ENCODE measurements at regions not wholly inside any gene's neighbourhood (a gene's known extent, or its start where the extent isn't known, plus 50 kb on each side); places are given as distances from the start of the nearest gene placed in this dataset.
A peak's percentile ranks its signal among the peaks of the same experiment; 100 is the strongest.

DNA sequence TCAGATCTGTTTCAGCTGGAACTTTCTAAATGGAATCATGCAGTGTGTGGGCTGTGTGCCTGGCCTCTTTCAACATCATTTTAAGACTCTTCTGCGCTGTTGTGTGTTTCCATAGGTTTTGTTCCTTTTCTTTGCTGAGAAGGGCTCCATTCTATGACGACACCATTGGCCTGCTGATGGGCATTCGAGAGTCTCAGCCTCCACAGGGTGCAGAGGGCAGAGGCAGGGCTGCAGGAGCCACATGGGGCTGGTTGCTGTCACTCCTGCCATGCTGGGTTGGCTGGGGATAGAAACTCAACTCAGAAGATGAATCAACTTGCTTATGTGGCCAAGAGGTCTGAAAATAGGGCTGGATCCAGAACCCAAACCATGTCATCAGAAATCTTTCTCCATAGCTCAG lies 68.5 kb upstream of the SLCO4A1 start:
- Histone ChIP-seq H3K27ac (replicated peaks) (no peak overlapping the region), H3K4me3 (no peak overlapping the region), H3K36me3 (no peaks in the 10 kb centered on the region), H3K4me1 (peaks cover 16% of the 10 kb centered on the region), H3K27me3 (ENCODE audit: low read depth) (peaks cover 52% of the 10 kb centered on the region), H3K9me3 (replicated peaks) (peaks cover 5% of the 10 kb centered on the region)
- no peak for TF ChIP-seq CTCF (IDR thresholded peaks at IDR 0.05; ENCODE audit: borderline replicate concordance)
- intact Hi-C loops (cut with micrococcal nuclease) = no loop called here
- no peak for DNase-seq

DNA sequence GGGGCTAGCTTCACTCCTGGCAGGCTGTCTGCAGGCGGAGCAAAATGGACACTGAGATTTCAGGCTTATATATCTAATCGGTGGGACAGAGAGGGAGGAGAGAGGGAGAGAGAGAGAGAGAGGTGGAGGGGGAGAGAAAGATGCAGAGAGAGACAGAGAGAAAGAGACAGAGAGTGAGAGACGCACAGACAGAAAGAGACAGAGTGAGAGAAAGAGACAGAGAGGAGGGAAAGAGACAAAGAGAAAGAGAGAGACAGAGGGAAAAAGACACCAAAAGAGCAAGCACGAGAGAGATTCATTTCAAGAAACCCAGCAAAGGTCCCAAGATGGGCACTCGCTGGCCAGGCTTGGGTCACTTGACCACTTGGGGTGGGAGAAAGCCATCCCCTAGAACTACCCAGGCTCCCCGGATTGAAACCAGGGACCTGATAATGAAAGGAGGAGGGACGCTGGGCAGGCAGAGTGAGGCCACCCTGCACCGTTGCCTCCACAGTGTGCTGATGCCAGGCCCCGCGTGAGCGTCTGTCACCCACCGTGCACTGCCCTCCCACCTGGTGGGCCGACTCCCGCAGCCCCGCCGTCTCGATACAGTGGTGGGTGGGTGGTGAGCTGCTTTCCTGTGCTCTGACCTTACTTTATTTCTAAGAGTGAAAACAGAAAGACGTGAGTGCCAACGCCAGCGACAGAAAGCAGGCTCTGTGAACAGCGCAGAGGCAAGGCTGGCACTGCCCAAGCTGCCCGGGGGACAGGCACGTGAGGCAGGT lies 67.9 kb upstream of the SLCO4A1 start:
- Histone ChIP-seq H3K27me3 (ENCODE audit: low read depth) (peaks cover 53% of the 10 kb centered on the region), H3K4me3 (no peak overlapping the region), H3K36me3 (no peaks in the 10 kb centered on the region), H3K27ac (replicated peaks) (no peak overlapping the region), H3K4me1 (peaks cover 16% of the 10 kb centered on the region), H3K9me3 (replicated peaks) (peaks cover 5% of the 10 kb centered on the region)
- TF ChIP-seq CTCF (IDR thresholded peaks at IDR 0.05; ENCODE audit: borderline replicate concordance) = no peak
- intact Hi-C loops (cut with micrococcal nuclease) = no loop called here
- DNase-seq = no peak

- H3K27me3 ChIP-seq (ENCODE audit: low read depth) = peaks cover 67% of the 10 kb centered on the region
- TF ChIP-seq CTCF (IDR thresholded peaks at IDR 0.05; ENCODE audit: borderline replicate concordance) = no peak
- H3K4me1 ChIP-seq = peaks cover 16% of the 10 kb centered on the region
- no peak overlapping the region for H3K27ac ChIP-seq (replicated peaks)
- peaks cover 5% of the 10 kb centered on the region for H3K9me3 ChIP-seq (replicated peaks)
- intact Hi-C loops (cut with micrococcal nuclease) = no loop called here
- H3K36me3 ChIP-seq = no peaks in the 10 kb centered on the region
- DNase-seq = no peak
- no peak overlapping the region for H3K4me3 ChIP-seq
Measured at GRCh38 chr20:62575976-62576722, 66.2 kb upstream of the SLCO4A1 start.

- DNase-seq = no peak
- Histone ChIP-seq H3K9me3 (replicated peaks) (peaks cover 5% of the 10 kb centered on the region), H3K4me3 (no peak overlapping the region), H3K27me3 (ENCODE audit: low read depth) (peaks cover 75% of the 10 kb centered on the region), H3K36me3 (no peaks in the 10 kb centered on the region), H3K4me1 (peaks cover 21% of the 10 kb centered on the region), H3K27ac (replicated peaks) (peak overlapping the region; percentile 25)
- intact Hi-C loops (cut with micrococcal nuclease) = no loop called here
- no peak for TF ChIP-seq CTCF (IDR thresholded peaks at IDR 0.05; ENCODE audit: borderline replicate concordance)
Measured at GRCh38 chr20:62576815-62577489, 65.4 kb upstream of the SLCO4A1 start.

- Histone ChIP-seq H3K4me1 (peaks cover 26% of the 10 kb centered on the region), H3K27ac (replicated peaks) (peak overlapping the region; percentile 25), H3K27me3 (ENCODE audit: low read depth) (peaks cover 80% of the 10 kb centered on the region), H3K36me3 (no peaks in the 10 kb centered on the region), H3K9me3 (replicated peaks) (no peaks in the 10 kb centered on the region), H3K4me3 (no peak overlapping the region)
- no peak for DNase-seq
- intact Hi-C loops (cut with micrococcal nuclease) = no loop called here
- TF ChIP-seq CTCF (IDR thresholded peaks at IDR 0.05; ENCODE audit: borderline replicate concordance) = no peak
Measured at GRCh38 chr20:62577490-62577836, 64.8 kb upstream of the SLCO4A1 start.
